OCI-LY1 (cell line): ENCODE measurements at regions not wholly inside any gene's neighbourhood (a gene's known extent, or its start where the extent isn't known, plus 50 kb on each side); places are given as distances from the start of the nearest gene placed in this dataset.

Experiments
- H2AFZ ChIP-seq: fragments of 200-600 bp; sonication (generic), shearing (Covaris generic); 2 replicates; pipeline ENCODE4 v1.6.0; 2014; ENCODE audit warnings: antibody characterized with exemption, mild to moderate bottlenecking, low read length
- H3F3A ChIP-seq: fragments of 200-600 bp; sonication (generic), shearing (Covaris generic); 2 replicates; pipeline ENCODE4 v1.6.0; 2014; ENCODE audit warnings: mild to moderate bottlenecking, antibody characterized with exemption, low read length, moderate library complexity; ENCODE audit not compliant: insufficient read depth
- H3K27ac ChIP-seq: fragments of 200-600 bp; sonication (generic); 2 replicates; pipeline ENCODE4 v1.5.1; 2014; ENCODE audit warnings: low read length, mixed run types, mild to moderate bottlenecking, low read depth; ENCODE audit not compliant: poor library complexity, severe bottlenecking
- H3K27me3 ChIP-seq: fragments of 200-600 bp; sonication (generic); 2 replicates; pipeline ENCODE4 v1.6.0; 2014; ENCODE audit warnings: antibody characterized with exemption, mild to moderate bottlenecking, low read length, moderate library complexity; ENCODE audit not compliant: insufficient read depth
- H3K36me3 ChIP-seq: fragments of 200-600 bp; sonication (generic); 2 replicates; pipeline ENCODE4 v1.6.1; 2014; ENCODE audit warnings: mild to moderate bottlenecking, antibody characterized with exemption, low read length, moderate library complexity, mixed read lengths; ENCODE audit not compliant: insufficient read depth
- H3K4me1 ChIP-seq: fragments of 200-600 bp; sonication (generic); 2 replicates; pipeline ENCODE4 v1.5.1; 2014; ENCODE audit warnings: mild to moderate bottlenecking, low read length, moderate library complexity; ENCODE audit not compliant: insufficient read depth, severe bottlenecking
- H3K4me2 ChIP-seq: fragments of 200-600 bp; sonication (generic), shearing (Covaris generic); 2 replicates; pipeline ENCODE4 v1.6.1; 2014; ENCODE audit warnings: low read length
- H3K4me3 ChIP-seq: fragments of 200-600 bp; sonication (generic); 2 replicates; pipeline ENCODE4 v1.5.1; 2014; ENCODE audit warnings: low read length, low read depth, mild to moderate bottlenecking, mixed read lengths; ENCODE audit not compliant: poor library complexity, severe bottlenecking
- H3K79me2 ChIP-seq: fragments of 200-600 bp; shearing (Covaris generic); 2 replicates; pipeline ENCODE4 v1.6.1; 2016; ENCODE audit warnings: mixed run types, low read length, mixed read lengths; ENCODE audit not compliant: insufficient read depth
- H3K9ac ChIP-seq: fragments of 200-600 bp; sonication (generic), shearing (Covaris generic); 2 replicates; pipeline ENCODE4 v1.6.1; 2014; ENCODE audit warnings: mild to moderate bottlenecking, low read length, mixed read lengths
- H3K9me2 ChIP-seq: fragments of 200-600 bp; sonication (generic), shearing (Covaris generic); 2 replicates; pipeline ENCODE4 v1.6.1; 2014; ENCODE audit warnings: low read depth, mild to moderate bottlenecking, low read length, mixed read lengths
- H3K9me3 ChIP-seq: fragments of 200-600 bp; shearing (Covaris generic); 2 replicates; pipeline ENCODE4 v1.6.1; 2014; ENCODE audit warnings: low read length, mixed read lengths
- H4K20me1 ChIP-seq: fragments of 200-600 bp; sonication (generic), shearing (Covaris generic); 2 replicates; pipeline ENCODE4 v1.6.0; 2016; ENCODE audit warnings: mild to moderate bottlenecking, low read length; ENCODE audit not compliant: insufficient read depth
- CTCF ChIP-seq: fragments of 200-600 bp; sonication (generic), shearing (Covaris generic); IDR thresholded peaks from 2 replicates; pipeline ENCODE4 v1.5.1; 2017; ENCODE audit warnings: mild to moderate bottlenecking, antibody characterized with exemption, low read length, moderate library complexity, mixed read lengths
- EZH2 ChIP-seq: fragments of 200-600 bp; sonication (generic), shearing (Covaris generic); IDR thresholded peaks from 2 replicates; pipeline ENCODE4 v1.8.0; 2017; ENCODE audit warnings: borderline replicate concordance, mixed run types, mild to moderate bottlenecking, antibody characterized with exemption, low read length, moderate library complexity, mixed read lengths

- Histone ChIP-seq H3K9me3 (no peaks in the 10 kb centered on the region), H3K4me1 (no peaks in the 10 kb centered on the region), H4K20me1 (no peaks in the 10 kb centered on the region), H3K36me3 (no peaks in the 10 kb centered on the region), H3K27me3 (no peaks in the 10 kb centered on the region; the same call in 1 of the 2 replicates), H3K4me3 (no peak overlapping the region), H3K4me2 (no peak overlapping the region), H3K9ac (no peak overlapping the region), H3K9me2 (no peaks in the 10 kb centered on the region), H2AFZ (no peak overlapping the region), H3K27ac (no peak overlapping the region), H3K79me2 (no peaks in the 10 kb centered on the region), H3F3A (no peaks in the 10 kb centered on the region)
- TF ChIP-seq CTCF (no peak), EZH2 (no peak)
These were observed 206.5 kb downstream of the RBFOX3 start for GRCh38 chr17:79404136-79404911.

DNA sequence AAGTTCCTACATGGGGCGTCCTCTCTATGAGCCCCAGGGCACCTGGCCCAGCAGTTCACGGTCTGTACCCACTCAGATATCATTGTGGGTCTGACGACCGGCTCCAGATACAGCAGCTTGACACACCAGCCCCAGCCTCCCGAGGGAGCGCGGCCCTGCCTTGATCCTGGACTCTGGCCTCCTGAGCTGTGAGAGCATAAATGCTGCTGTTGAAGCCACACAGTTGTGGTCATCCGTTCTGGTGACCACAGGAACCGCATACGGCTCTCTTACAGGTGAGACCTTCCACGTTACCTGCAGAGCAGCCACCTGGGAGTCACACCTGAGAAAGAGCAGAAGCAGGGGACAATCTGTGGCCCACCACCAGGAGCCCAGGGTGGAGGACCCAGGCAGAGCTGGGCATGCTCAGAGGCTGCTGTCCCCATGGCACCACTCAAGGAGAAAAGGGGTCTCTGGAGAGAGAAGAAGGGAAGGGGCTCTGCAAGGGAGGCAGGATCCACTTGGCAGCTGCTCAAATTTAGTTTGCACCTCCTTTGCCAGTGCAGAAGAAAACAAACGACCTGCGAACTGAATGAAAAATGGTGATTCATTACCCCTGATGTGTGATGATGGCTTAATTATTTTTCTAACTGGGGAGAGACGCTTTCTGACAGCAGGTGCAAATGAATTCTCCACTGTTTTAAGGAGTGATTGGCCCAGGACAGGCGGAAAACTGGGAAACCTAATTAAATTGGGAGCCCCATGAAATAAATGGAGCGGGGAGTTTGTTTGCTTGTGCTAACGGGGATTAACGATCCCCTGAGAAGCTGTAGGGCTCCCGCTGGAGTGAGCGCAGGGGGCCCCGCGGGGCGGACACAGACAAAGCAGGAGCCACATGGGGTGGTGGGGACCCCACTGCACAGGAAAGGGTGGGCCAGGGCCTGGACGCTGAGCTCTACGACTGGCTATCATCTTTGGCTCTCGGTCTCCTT, 208.9 kb downstream of the RBFOX3 start:
- Histone ChIP-seq H3K9me3 (no peaks in the 10 kb centered on the region), H3K4me2 (no peak overlapping the region), H4K20me1 (no peaks in the 10 kb centered on the region), H3K4me3 (no peak overlapping the region), H3K79me2 (no peaks in the 10 kb centered on the region), H3F3A (no peaks in the 10 kb centered on the region), H3K36me3 (no peaks in the 10 kb centered on the region), H3K9ac (no peak overlapping the region), H3K27me3 (no peaks in the 10 kb centered on the region; the same call in 1 of the 2 replicates), H3K27ac (no peak overlapping the region), H3K9me2 (no peaks in the 10 kb centered on the region), H3K4me1 (no peaks in the 10 kb centered on the region), H2AFZ (no peak overlapping the region)
- no peak for TF ChIP-seq EZH2
- TF ChIP-seq CTCF, result no peak

GRCh38 chr17:79400989-79401703, 209.7 kb downstream of the RBFOX3 start:
- no peak overlapping the region for H2AFZ ChIP-seq
- H3K4me1 ChIP-seq, result no peaks in the 10 kb centered on the region
- no peak overlapping the region for H3K27ac ChIP-seq
- H3K9me3 ChIP-seq, result no peaks in the 10 kb centered on the region
- no peaks in the 10 kb centered on the region for H3K36me3 ChIP-seq
- no peak overlapping the region for H3K4me3 ChIP-seq
- H3K9me2 ChIP-seq, result no peaks in the 10 kb centered on the region
- H3K4me2 ChIP-seq, result no peak overlapping the region
- no peaks in the 10 kb centered on the region for H4K20me1 ChIP-seq
- H3K9ac ChIP-seq, result no peak overlapping the region
- no peaks in the 10 kb centered on the region for H3F3A ChIP-seq
- TF ChIP-seq CTCF (peak; percentile 79), EZH2 (no peak)
- no peaks in the 10 kb centered on the region; the same call in 1 of the 2 replicates for H3K27me3 ChIP-seq
- no peaks in the 10 kb centered on the region for H3K79me2 ChIP-seq
